CD4-positive, alpha-beta T cell treated with Interferon gamma for 1 hour (primary cell): ENCODE measurements at regions not wholly inside any gene's neighbourhood (a gene's known extent, or its start where the extent isn't known, plus 50 kb on each side); places are given as distances from the start of the nearest gene placed in this dataset.
"Not testable (repeated sequence)": the region's sequence is repeated elsewhere in the genome, so short reads cannot be mapped to it uniquely, and the experiment has no call there.

Source experiments
- DNase-seq: peaks from one replicate; pipeline ENCODE4 v3.0.0-alpha.2; 2020

GRCh38 chr9:81424431-81424830, 264.9 kb downstream of the TLE1 start:
- no peak for DNase-seq

GRCh38 chr9:81423589-81424326, 265.6 kb downstream of the TLE1 start:
- DNase-seq: no peak

- DNase-seq: not testable (repeated sequence)
Measured at GRCh38 chr9:81421090-81421489, 268.3 kb downstream of the TLE1 start.

- DNase-seq: no peak
Measured at GRCh38 chr9:81420024-81420423, 269.3 kb downstream of the TLE1 start.

- no peak for DNase-seq
Measured at GRCh38 chr9:81417941-81418340, 271.4 kb downstream of the TLE1 start.

DNA sequence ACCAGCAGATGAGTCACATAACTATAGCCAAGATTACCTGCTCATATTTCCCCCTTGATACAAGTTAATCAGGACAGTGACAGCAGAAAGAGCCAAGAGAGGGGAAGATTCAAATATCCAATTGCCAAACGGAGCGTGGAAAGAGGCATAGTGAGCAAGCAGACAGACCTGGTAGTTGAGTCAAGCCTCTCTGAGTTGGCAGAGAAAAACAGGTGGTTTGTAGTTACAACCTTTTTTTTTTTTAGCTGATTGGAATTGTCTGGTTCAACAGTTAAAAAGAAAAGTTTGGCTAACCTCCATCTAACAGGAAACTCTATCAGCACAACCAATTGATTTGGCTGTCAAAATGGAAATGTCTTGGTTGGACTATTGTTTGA, 272.1 kb downstream of the TLE1 start:
- no peak for DNase-seq

DNA sequence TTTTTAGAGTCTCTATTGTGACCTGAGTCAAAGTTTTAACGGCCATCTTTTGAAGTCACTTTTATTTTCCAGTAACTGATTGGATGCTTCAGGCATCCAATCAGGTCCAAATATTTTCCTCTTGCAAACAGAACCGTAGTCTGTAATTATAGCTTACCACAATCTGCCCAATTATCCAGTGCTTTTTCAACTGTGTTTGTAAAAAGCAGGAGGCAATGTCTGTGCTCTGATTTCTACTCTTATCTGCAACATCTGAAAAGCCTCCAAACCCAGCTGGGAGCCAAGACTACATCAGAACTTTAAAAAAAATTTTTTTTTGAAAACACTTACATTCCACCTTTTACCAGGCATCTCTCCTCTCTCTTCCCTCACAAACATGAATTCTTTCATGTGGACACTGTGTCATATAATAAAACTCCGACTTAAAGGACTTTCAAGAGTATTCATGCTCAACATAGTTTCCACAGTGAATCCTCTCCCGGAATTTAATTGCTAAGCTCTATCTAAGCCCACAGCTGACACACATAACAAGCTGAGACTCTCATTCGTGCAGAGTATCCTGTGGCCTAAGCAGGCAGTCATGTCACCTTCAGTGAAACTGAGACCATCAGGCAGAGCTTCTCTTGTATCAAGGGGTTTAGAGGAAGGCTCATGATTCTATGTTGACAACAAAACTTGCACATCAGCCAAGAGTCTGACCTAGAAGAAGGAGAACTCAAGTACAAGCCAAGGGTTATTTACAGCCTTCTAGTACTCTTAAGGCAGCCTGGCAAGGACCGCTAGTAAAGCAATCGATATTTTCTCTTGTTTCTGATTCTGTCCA, 272.7 kb downstream of the TLE1 start:
- no peak for DNase-seq

- DNase-seq: no peak
Measured at GRCh38 chr9:81414836-81415235, 274.5 kb downstream of the TLE1 start.

- DNase-seq: no peak
Measured at GRCh38 chr9:81411961-81412360, 277.4 kb downstream of the TLE1 start.

DNA sequence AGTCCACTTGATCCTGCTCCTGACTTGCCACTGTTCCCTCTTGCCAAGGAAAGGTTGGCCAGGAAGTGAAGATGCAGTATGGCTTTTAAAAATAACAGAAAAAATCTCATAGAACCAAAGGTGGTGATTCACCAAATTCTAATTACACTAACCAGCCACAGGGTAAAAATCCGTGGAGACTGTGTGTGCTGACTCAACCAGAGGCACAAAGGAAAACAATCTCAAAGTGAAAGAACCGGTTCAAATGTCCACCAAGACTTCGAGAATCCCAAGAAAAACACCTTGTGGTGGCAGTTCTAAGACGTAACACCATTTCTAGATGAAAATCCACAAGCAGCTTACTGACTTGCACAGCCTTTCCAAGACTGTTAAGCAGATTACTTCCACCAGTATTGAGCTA, 279.1 kb downstream of the TLE1 start:
- no peak for DNase-seq

DNA sequence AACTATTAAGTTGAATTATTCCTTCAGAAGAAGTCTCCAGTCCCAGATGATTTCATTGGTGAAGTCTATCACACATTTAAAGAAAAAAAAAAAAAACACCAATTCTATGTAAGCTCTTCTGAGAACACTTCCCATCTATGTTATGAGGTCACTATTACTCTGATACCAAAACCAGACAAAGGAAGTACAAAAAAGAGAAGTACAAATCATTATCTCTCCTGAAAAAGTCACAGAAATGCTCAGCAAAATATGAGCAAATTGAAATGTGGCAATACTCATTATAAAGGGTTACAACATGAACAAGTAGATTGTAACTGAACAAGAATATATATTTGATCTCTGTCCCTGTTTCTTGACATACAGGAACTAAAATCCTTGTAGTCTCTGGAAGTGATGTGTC, 280.4 kb downstream of the TLE1 start:
- DNase-seq: no peak

DNA sequence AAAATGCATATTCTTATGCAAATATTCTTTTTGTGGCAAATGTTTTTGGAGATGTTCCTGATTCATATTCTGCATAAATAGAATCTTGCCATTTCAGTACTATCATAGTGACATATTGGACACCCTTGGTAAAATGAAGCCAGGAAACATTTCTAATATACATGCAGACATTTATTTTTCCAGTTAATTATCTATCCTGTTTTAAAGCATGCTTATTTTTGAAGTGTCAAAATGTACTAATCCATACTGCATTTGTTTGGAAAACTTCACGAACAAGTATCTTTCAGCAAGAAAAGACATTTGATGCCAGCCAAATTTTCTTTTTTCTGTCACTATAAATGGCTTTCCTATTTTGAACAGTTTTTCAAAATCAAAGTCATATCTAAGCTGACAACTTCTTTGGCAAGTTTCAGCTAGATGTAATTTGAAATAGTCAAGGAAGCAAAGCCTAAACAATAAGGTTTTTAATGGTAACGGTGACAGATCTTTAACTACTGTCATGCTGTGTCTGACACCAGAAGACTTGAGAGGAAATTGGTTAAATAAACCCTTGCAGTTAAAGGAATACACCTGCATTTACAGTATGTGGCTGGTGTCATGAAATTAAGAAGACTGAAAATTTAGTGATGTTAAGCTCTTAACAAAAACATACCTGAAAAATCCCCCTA, 284.3 kb downstream of the TLE1 start:
- no peak for DNase-seq

DNA sequence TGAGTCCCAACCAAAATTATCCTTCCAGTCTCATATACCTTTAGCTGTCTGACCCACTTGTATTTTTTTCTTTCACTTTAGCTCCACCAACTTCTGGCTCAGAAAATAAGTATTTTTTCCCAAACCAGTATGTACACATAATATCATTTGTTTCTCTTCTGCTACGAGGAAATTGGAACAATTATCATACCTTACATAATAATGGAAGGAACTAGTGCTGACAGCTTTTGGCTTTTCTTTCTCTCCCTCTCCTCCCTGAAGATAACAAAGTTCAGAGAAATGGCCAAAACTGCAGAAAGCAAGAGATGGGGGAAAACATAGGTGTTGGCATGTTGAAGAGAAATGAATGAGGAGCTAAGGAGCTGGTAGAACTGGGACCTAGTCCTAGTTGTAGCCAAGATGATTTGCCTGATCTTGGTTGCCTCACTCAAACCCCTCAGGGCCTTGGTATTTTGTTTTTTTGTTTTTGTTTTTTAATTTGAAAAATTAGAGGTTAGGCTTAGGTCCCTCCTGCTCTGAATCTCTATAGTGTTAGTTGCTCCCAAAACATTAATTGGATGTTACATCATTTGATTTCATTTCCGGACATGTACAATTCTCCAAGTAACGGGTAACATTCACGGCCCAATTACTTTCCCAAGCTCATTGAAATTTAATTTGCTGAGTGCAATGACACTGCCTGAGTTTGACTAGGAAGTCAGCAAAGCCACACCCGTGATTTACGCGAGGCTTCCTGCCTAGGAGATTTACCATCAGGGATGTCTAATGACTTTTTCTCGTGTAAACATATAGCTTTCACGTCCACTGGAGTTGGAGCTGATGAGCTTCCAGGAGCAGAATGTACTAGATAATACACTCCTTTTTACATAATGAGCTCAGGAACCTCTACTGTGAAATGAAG, 291.6 kb downstream of the TLE1 start:
- no peak for DNase-seq

- DNase-seq: no peak
Measured at GRCh38 chr9:81396528-81396927, 292.8 kb downstream of the TLE1 start.

- no peak for DNase-seq
Measured at GRCh38 chr9:81395676-81396054, 293.7 kb downstream of the TLE1 start.

DNA sequence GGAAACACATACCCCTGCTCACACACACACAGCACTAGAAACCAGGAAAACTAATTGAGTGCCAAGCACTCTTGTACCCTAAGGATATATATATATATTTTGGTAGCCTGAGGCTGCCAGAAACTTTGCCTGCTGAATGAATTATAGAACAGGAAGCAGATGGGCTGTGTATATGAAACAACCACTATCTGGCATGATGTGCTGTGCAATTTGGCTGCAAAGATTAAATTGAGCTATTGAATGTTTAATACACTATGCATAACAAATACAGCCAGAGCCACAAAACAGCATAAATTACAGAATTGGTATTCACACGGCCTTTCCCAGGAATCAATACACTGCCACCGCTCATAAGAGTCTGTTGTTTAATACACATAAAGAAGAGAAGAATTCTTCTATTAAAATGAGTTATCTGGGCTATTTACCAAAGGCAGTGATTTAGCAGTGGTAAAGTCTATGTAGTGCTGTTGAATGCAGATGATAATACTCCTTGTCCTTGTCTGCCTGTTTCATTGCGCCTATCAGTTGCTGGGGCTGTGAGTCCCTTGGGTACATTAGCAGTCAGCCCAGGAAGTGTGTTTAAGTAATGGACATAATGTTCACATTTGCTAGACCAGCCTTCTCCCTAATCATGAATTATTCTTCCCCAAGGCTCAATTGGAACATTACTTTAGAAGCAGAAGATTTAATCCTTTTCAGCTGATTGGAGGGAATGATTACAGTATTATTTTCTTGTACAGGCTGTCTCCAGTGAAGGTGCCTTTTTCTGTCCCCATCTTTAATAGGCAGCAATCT, 294.3 kb downstream of the TLE1 start:
- DNase-seq: no peak

GRCh38 chr9:81393985-81394811, 295.1 kb downstream of the TLE1 start:
- no peak for DNase-seq

DNA sequence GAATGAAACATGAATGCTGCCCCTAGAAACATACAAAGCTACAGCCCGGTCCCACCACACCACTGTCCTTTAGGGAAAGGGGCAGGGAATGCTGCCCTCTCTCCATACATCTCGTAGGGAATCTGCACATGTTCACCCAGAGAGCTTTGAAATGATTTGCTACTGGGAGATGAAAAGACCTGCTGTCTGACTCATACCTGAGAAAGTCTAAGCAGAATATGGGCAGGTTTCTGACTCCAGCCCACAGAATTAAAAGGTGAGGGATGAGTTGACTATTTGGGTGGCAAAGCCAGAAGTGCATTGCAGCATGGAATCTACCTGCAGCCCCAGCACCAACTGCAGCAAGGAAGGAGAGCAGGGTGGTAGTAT, 297.9 kb downstream of the TLE1 start:
- no peak for DNase-seq

DNA sequence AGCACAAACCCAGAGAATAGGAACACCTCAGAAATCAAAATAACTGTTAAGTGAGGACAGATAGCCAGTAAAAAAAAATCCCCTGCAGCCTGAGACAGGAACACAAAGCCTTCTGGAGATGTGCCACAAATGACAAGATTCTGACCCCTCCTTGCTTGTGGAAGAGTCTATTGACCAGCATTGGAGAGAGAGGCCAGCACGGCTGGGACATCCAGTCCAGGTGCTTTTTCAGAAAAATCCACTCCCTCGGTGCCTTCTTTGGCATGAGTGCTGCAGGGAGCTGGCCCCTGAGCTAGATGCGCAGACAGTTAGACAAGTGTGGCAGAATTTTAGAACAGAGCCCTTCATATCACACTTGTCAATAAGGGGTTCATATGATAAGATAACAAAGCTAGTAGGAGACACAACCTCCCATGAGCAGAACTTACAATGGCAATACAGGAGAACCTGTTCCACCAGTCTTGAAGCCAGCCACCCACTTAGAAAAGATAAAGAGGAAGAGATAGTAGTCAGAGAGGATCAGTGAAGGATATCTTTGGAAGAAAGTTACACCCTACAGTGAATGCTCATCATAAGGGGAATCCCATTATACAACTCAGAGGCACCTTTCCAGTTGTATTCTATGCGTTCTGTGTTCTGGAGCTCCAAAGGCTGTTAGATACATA, 298.4 kb downstream of the TLE1 start:
- no peak for DNase-seq

DNA sequence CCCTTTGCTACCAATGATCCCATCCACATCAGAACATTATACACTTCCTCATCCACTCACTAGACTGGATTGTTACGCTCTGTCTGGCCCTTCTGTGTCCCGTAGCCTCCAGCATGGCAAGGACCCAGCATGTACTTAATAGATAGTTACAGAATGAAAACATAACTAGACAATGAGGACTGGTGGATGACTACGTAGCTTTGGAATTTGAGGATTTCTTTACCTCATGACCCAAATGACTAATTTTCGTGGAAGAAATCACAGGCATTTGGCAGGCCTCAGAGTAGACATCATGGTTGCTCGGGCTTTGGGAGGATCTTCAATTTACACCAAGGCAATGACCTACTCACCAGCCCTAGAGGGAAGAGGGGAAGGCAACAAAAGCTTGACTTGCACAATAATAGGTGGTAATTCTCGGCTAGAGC, 299.8 kb downstream of the TLE1 start:
- DNase-seq: no peak

GRCh38 chr9:81388831-81389230, 300.5 kb downstream of the TLE1 start:
- DNase-seq: no peak
